GM21717 (cell line): ENCODE measurements at regions not wholly inside any gene's neighbourhood (a gene's known extent, or its start where the extent isn't known, plus 50 kb on each side); places are given as distances from the start of the nearest gene placed in this dataset.
"Not testable (repeated sequence)": the region's sequence is repeated elsewhere in the genome, so short reads cannot be mapped to it uniquely, and the experiment has no call there.

ENCODE experiments used
- ATAC-seq: cut with Tn5 transposase; IDR thresholded peaks from one replicate; pipeline ENCODE4 v1.9.1; 2021; ENCODE audit warnings: mild to moderate bottlenecking, moderate library complexity; ENCODE audit not compliant: unreplicated experiment

DNA sequence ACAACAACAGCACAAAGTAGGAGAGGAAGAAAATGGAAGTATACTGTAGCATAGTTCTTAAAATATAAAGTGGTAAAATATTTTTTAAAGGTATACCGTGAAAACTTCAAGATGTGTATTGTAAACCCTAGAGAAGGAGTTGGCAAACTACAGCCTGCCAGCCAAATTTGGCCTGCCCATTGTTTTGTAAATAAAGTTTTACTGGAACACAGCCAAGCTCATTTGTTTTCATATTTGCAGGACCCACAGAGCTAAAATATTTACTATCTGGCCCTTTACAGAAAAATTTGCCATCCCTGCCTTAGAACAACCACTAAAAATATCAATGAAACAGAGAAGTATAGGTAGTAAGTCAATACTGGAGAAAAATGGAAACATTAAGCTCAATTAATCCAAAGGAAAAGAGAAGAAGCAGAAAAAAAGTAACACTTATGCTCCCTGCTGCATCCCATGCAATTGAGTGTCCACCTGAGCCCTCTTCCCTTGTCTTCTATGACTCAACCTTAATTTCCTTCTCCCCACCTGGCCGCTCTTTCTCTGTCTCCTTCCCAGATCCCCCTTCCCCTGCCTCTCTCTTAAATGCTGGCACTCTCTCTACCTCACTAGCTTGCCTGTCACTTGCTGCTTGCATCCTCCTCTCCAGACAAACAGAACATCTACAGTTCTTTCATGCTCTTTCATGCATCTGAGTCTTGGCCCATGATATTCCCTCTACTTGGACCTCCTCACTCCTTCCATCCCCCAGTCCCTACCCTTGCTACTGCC lies 50.6 kb upstream of the FER start:
- ATAC-seq = no peak

DNA sequence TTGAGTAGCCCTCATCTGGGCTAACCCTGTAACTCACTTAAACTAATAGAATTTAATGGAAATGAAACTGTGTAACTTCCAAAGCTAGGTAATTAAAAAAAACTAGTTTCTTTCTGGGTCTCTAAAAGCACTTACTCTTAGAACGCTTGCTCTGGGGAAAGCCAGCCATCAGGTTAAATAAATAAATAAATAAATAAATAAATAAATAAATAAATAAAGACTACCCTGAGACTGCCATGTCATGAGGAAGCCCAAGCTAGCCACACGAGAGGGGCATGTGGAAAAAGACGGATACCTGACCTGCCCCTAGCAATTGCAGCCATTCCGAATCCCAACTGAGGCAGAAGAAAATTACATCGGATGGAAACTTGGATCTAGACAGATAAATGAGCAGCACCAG lies 51.3 kb upstream of the FER start:
- ATAC-seq = no peak

DNA sequence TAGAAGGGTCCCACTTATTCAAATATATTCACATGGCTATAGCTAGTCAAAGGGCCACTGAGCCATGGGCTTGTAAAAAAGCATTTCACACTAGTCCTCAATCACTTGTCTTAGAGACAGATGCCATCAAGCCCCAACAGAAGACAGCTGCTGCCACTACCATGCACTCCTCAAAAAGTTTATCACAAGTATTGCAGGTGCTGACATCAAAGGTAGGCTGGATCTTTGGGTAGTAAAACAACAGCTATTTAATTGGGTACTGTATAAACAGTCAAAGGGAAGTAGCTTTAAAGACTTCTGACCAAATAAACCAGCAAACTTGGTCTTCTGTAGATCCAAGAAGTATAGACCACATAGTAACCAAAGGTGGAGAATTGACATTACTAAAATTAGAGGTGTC lies 59.2 kb upstream of the FER start:
- ATAC-seq = no peak

DNA sequence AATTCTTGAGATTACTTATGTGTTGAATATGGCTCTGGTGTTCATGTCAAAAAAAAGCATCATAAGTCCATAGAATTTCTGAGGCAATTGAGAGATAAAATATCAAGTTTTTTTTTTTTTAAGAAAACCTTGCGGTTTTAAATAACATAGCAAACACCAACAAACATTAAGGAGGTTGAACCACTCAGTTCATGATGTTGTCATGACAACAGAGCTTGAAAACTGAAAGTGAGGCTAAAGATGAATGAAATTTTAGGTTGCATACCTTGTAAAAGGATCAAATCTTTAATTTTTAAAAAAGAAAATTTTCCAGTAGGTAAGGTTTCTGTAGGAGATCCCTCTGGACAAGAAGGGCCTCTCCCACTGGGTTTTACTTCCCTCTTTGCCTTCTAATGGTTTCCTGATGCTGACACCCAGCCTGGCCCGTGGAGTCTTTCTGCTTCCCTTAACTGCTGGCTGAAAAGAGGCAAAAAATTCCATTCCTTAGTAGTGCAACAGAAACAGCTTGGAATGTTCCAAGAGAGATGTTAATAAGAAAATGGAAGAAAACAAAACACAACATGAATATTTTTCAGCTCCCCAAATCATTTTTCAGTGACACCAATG lies 60.0 kb upstream of the FER start:
- ATAC-seq = peak; percentile 49

DNA sequence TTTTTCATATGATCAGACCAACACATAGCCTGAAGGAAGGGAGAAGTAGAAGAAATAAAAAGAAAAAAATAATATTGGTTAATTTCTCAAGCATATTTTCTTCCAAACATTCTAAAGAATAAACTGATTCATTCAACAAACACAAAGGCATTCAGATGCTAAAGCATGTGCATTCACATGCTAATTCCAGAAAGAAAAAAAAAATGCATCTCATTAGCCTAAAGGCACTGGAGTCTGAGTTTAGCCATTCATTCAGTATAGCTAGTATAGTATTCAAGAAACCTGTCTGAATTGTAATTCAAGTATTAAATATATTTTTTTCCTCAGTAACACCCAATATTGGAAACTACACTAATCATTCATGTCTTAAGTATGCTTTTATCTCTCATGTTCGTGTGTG lies 61.0 kb upstream of the FER start:
- ATAC-seq = no peak

DNA sequence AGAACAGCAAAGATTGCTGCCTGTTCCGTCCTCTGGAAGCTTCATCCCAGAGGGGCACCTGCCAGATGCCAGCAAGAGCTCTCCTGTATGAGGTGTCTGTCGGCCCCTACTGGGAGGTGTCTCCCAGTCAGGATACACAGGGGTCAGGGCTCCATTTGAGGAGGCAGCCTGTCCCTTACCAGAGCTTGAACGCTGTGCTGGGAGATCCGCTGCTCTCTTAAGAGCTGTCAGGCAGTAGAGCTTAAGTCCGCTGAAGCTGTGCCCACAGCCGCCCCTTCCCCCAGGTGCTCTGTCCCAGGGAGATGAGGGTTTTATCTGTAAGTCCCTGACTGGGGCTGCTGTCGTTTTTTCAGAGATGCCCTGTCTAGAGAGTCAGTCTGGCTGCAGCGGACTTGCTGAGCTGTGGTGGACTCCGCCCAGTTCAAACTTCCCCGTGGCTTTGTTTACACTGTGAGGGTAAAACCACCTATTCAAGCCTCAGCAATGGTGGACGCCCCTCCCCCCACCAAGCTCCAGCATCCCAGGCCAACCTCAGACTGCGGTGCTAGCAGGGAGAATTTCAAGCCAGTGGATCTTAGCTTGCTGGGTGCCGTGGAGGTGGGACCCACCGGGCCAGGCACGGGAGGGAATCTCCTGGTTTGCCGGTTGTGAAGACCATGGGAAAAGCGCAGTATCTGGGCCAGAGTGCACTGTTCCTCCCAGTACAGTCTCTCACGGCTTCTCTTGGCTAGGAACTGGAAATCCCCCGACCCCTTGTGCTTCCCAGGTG lies 62.1 kb upstream of the FER start:
- not testable (repeated sequence) for ATAC-seq

DNA sequence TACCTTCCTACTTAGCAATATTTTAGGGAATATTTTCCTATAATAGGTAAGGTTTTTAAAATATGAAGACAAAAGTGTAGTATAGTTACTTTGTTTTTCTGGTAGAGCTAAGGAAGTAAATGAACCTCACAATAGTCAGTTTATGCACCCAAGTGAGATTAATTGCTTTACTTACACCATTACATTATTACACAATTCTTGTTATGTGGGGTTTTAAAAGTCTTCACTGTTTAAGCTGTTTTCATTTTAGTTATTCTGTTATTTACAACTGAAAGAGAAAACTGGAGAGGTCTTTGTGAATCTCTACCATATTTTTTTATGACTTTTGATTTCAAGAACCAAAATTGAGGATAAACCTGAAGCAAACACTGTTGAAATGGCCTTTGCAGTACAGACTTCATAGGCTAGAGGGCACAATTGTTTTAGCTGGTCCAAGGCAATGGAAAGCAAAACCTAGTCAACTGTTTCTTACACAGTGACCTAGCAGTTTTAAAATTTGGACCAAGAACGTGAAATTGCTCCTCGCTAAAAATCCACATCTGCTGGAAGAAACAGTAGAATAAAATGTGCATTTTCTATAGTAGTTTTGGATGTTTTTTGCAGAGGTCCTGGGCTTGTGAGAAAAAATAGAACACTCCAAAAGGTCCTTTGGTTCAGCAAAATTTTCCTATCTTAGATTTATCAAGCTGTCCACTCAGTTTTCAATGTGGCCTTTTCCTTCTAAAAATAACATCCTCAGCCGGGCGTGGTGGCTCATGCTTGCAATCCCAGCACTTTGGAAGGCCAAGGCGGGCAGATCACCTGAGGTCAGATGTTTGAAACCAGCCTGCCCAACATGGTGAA lies 66.4 kb upstream of the FER start:
- ATAC-seq = peak; percentile 91

DNA sequence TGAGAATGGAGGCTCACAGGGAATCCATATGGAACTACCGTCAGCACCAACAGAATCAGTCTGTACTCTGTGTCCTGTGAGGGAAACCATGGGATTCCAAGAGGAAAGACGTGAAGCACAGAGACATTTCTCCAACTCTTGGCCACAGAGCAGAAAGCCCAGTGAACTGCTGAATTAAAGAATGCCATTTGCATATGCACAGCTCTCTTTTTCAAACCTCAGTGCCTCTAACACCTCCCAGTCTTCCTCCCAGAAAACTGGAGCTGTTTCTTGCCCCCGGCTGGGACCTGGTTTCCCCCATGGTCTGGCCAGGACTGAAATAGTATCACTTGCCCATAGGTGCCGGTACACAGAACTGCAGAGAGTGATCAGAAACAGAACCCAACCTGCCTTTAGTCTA lies 69.6 kb upstream of the FER start:
- ATAC-seq = no peak

DNA sequence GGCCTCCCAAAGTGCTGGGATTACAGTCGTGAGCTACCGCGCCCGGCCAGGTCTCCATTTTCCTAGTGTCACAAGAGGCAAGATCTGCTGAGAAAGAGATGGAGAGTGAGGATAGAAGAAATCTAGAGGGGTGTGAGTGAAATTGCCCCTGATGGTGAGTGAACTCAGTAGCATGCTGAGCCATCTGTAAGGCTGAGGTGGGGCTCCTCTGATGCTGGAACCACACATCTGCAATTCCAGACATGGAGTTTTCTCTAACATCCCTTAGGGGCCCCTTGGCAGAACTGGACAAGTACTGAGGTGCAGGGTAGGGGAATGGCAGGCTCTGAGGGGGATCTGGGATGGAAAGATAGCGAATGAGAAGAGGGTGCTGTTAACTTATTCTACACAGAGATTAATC lies 72.0 kb upstream of the FER start:
- ATAC-seq = no peak

DNA sequence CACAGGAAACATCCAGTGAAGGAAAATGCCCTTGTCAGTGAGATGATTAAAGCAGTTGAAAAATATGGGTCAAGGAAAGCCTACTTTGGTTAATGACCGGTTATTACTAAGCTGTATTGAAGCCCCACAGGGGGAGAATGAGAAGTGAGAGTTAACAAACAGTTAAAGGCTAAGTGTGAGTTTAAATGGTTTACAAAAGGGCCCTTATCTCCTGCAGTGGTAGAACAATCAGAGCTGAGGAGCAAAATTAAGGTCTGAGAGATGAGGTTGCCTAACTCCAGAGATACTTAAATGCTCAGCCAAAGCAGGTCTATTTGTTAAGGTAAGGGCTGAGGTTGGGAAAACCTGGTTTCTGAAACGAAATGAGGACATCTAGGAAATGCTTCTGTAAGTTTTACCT lies 75.1 kb upstream of the FER start:
- no peak for ATAC-seq

DNA sequence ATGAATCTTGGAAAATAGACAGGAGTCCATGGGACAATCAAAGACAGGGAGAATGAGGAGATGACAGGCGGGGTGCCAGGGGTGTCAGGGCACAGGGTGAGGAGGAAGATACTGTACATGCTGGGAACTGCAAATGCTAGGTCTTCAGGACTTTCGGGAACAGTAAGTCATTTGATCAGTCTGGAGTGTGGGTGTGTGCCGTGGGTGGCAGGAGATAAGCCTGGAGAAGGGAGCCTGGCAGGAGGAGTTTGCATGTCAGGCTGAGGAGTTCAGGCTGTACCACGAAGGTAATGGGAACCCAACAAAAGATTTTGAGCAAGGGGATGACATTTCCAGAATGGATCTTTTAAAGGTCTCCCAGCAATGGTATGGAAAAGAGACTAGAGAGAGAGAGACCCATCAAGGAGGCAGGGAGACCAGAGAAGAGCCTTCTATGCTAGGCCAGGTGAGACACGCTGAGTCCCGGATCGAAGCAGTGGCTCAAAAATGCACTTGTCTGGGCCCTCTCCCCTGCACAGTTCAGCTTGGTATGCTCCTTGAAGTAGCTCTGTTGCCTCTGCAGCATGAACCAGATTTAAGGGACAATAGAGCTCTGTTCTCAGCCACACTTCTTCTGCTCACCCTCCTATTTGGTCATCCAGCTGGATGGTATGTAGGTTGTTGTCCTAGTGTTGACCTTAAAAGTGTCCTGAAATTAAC lies 77.0 kb upstream of the FER start:
- no peak for ATAC-seq

DNA sequence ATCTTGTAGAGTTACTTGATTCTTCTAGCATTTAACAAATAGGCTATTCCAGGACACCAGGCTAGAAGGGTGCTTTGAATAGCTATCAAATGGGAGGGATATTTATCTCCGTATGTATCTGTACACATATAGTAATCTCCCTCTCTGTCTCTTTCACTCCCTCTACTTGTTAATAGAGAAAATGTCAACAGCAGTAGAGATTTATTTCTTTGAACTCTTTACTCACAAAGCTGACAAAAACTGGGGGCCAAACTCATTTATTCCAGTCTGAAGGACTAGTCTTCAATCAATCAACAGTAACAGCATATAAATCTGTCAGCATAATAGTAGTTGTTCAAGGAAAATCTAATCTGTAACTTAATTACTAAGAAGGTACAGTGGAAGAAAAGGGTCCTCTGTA lies 78.2 kb upstream of the FER start:
- no peak for ATAC-seq

DNA sequence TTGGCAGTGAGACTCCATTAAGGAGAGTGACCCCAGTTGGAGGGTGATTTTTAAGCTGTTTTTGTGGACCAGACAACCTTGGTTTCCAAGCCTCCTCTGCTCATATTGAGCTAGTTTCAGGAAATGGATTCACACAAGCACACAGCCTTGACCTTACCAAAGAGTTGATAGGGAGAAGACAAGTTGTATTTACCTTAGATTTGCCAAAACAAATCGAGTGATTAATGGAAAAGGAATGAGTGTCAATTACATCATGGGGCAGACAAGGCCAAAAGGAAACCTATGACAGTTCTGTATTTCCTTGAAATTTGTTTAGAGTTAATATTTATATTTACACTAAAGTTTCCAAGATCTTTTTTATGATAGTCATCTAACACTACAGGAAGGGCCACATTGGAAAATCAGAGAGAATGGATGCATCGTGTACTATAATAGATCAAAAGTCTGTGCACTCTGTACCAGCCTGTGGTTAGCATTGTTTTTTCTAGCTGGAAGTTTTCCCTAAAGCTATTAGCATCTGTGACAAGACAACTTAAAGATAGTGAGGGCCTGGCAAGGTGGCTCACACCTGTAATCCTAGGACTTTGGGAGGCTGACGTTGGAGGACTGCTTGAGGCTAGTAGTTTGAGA lies 86.0 kb upstream of the FER start:
- no peak for ATAC-seq

DNA sequence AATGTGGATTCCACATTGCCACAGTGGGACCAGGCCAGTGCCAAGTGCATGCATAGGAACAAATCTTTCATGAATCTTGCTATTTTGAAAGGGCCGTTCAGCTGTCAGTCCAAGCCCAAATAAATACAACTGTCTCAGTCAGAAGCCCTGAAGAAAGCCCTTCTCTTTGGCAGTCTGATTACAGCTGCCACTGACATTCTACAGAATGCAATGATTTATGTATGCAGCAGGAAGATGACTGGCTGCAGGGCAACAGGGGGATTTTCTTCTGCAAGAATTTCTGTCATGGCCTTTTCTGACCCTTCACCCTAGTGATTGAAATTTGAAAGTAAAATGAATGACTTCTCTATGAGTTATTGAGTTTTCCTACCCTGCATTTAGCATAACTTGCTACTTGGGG lies 86.7 kb upstream of the FER start:
- no peak for ATAC-seq

DNA sequence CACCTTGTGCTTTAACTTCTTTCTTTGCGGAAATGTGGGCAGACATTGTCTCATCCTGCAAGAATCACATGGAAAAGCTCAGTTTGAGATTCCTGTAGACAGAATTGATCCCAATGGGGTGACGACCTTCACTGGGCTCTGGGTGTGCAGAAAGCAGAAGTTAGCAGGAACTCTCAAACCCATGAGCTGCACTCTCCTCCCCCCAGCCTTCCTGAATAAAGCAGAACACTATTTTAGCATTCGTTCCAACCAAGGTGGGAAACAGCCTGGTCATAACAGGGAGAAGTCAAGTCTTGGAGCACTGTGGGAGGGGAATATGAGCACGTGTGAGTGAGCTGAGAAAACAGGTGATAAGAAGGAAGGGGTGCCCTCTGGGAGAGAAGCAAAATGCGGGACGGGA lies 87.4 kb upstream of the FER start:
- ATAC-seq = no peak

DNA sequence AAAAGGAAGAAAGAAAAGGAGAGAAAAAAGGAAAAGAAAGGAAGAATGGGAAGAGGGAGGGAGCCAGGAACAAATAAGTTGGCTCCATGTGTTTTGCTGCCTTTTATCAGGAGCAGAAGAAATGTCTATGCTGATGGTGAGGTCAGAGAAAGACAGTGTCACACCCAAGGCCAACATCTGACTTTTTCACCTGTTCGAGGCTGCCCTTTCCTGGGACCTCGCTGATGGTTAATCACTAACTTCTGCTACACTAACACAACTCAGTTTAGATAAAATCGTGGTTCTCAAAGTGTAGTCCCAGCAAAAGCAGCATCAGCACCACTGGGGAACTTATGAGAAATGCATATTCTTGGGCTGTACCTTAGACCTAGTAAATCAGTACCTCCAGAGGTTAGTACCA lies 88.2 kb upstream of the FER start:
- ATAC-seq = no peak

DNA sequence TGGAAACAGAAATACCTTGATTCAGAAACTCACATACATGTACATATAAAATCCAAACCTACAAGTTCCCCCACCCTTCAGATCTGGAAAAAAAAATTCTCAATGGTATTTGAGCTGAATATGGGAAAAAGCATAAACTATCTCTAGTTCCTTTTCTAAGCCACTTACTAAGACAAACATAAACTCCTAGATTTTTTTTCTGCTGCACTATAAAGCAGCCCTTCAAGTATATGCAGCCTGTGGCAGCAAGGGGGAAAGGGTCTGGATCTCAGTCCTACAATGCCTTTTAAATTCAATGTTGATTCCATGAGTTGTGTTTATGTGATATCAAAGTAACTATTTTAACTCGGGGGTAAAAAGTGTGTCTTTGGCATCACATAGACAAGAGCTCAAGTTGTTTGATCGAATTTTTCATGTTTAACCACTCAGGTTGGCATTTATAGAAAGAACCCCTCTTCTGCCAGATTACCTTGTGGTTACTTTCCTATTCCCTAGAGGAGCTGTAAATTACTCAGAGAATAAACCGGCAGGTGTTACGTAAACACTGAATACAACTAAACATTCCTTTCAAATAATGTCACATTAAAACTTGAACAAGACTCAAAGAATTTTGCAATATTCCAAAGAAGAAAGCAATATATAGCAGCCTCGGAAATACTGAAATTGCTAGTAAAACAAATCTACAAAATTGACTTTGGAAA lies 91.8 kb upstream of the FER start:
- no peak for ATAC-seq

DNA sequence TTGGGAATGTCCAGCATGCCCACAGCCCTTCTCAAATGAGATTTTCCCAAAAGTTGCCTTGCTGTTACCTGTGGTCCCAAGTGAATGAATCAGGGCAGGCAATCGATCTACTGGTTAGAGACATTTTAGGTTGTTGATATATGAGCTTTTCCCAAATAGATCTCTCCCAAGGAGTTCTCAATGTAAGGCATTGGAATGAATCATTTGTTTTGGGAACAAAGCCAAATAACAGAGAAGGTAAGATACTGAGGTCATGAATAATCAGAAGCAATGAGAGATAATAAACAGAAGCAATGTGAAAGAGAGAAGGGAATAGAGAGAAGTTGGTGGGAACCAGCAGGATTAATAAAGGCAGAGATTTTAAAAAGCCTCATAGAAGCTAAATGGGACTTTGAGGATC lies 93.6 kb upstream of the FER start:
- ATAC-seq = no peak

DNA sequence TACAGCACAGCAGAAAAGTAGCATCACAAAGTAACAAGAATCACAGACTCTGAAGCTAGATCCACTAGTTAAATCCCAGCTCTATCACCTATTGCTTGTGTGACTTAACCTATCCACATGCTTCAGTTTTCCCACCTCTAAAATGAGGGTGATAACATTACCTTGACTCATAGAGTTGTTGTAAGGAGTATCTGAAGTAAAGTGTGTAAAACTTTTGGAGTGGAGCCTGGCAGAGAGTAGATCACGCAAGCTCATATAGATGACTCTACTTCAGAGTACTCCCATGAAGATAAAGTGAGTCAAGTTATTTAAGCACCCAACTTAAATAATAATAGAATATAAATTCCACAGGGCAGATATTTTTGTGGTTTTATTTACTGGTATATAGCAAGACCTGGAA lies 94.5 kb upstream of the FER start:
- ATAC-seq = no peak

DNA sequence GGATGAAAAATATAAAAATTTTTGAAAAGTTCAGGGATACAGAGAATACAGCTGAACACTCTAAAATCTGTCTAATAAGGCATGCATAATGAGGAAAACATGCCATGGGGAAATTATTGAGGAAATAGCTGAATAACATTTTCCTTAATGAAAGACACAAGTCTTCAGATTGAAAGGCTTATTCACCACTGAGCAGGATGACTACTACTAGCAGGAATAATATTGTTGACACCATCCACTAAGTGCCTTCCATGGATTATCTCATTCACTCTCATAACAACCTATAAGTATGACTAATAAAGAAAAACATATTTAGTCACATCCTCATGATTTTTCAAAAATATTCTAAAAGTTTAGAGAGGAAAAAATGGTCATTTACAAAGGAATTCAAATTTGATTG lies 96.7 kb upstream of the FER start:
- no peak for ATAC-seq
